Pancreas (tissue), 10 donors: ENCODE measurements at regions not wholly inside any gene's neighbourhood (a gene's known extent, or its start where the extent isn't known, plus 50 kb on each side); places are given as distances from the start of the nearest gene placed in this dataset.

ENCODE experiments used
- ATAC-seq, 4 donors: fragments of 200-7000 bp; cut with Tn5 transposase; one replicate each; pipeline versions ENCODE4 v1.8.0 to v1.9.1; 2020; ENCODE audit warnings: mild to moderate bottlenecking in 4 of 4, moderate library complexity in 4 of 4
- DNase-seq, 6 donors: peaks; one replicate each; pipeline ENCODE4 v3.0.0-alpha.2; 2020
- FAIRE-seq: peaks from 2 replicates; lab custom pipeline; 2012; peaks lifted over from hg19 to GRCh38; lab: Jason Lieb, UNC
- H3K27ac ChIP-seq, 4 donors: fragments of 200-600 bp; sonication (generic); 1 replicate in 3 of 4; 2 replicates in 1 of 4; pipeline versions ENCODE4 v1.5.0 to v1.8.0; 2020
- H3K27me3 ChIP-seq, 4 donors: fragments of 200-600 bp; one replicate each; pipeline ENCODE4 v1.8.0; 2021
- H3K36me3 ChIP-seq, 3 donors: fragments of 200-600 bp; sonication (generic) in 1 of 3; one replicate each; pipeline versions ENCODE4 v1.5.0 to v1.8.0; 2020 to 2021
- H3K4me1 ChIP-seq, 3 donors: fragments of 200-600 bp; one replicate each; pipeline ENCODE4 v1.8.0; 2021
- H3K4me3 ChIP-seq, 4 donors: fragments of 200-600 bp; sonication (generic) in 2 of 4; one replicate each; pipeline versions ENCODE4 v1.5.0 to v1.8.0; 2020 to 2021
- H3K9me3 ChIP-seq, 4 donors: fragments of 200-600 bp; one replicate each; pipeline ENCODE4 v1.8.0; 2021
- CTCF ChIP-seq, 4 donors: fragments of 200-600 bp; sonication (generic) in 3 of 4; IDR thresholded peaks; one replicate each; pipeline versions ENCODE4 v1.5.0 to v1.8.0; 2021; ENCODE audit warnings: antibody characterized with exemption in 4 of 4
- WGBS, 2 donors: extraction: QIAGEN DNeasy Blood & Tissue Kit; methylation state at CpG; one replicate each; pipeline ENCODE4 v1.1.7; 2013; 5-methylcytosine and 5-hydroxymethylcytosine counted together
- intact Hi-C, 3 donors: fragments of 100-400 bp; cut with DNase I; formaldehyde crosslinking; loops; one replicate each; pipeline versions ENCODE4 v1.11.1 to v1.14.2; 2022
- donor health status: healthy with polysubstance abuse.
- donor health status: DM: no; HTN: no; CAD: no; lungs with moderate emphysema.
- donor health status: DM: no; HTN: no; CAD: no.
- donor health status: control.
- donor health status: control.
- donor health status: Bipolar disorder and iron deficiency.
- donor health status: DM: yes; HTN: yes; CAD: no.
- donor health status: DM: no; HTN: no; CAD: no.
- donor health status: DM: no; HTN: no; CAD: no.
- donor health status: DM: yes; HTN: yes; CAD: no.

GRCh38 chrX:22533898-22534297, 261.2 kb downstream of the CBLL2 start:
- peaks cover 0 to 3% (median 0%) of the 10 kb centered on the region in 4 donors for H3K27me3 ChIP-seq
- H3K4me3 ChIP-seq, result no peak overlapping the region
- FAIRE-seq (no peak), DNase-seq (no peak), ATAC-seq (no peak)
- no peaks in the 10 kb centered on the region for H3K36me3 ChIP-seq
- H3K4me1 ChIP-seq, result no peaks in the 10 kb centered on the region
- WGBS, 2 donors, result 66 to 70% methylated on average over 5 of the region's 5 CpGs
- no peaks in the 10 kb centered on the region for H3K9me3 ChIP-seq
- H3K27ac ChIP-seq, result no peak overlapping the region
- intact Hi-C loops, result no loop called here
- TF ChIP-seq CTCF (IDR thresholded peaks at IDR 0.05), result no peak

GRCh38 chrX:22534643-22535042, 261.9 kb downstream of the CBLL2 start:
- TF ChIP-seq CTCF (IDR thresholded peaks at IDR 0.05), result no peak
- Histone ChIP-seq H3K4me1 (no peaks in the 10 kb centered on the region), H3K4me3 (no peak overlapping the region), H3K36me3 (no peaks in the 10 kb centered on the region), H3K27ac (no peak overlapping the region), H3K27me3 (peaks cover 0 to 3% (median 0%) of the 10 kb centered on the region in 4 donors), H3K9me3 (no peaks in the 10 kb centered on the region)
- FAIRE-seq, result no peak
- DNase-seq, result no peak
- no peak for ATAC-seq
- intact Hi-C loops, result no loop called here
- 72 to 74% methylated on average over 5 of the region's 5 CpGs for WGBS, 2 donors

GRCh38 chrX:22536746-22537304, 264.1 kb downstream of the CBLL2 start:
- H3K27ac ChIP-seq, result no peak overlapping the region
- WGBS, 2 donors, result 10 to 11% methylated on average over 5 of the region's 5 CpGs
- no peak for FAIRE-seq
- no peak overlapping the region for H3K4me3 ChIP-seq
- intact Hi-C loops, result no loop called here
- H3K4me1 ChIP-seq, result no peaks in the 10 kb centered on the region
- TF ChIP-seq CTCF (IDR thresholded peaks at IDR 0.05), result no peak
- H3K36me3 ChIP-seq, result no peaks in the 10 kb centered on the region
- ATAC-seq, result no peak
- no peak for DNase-seq
- H3K27me3 ChIP-seq, result no peaks in the 10 kb centered on the region
- no peaks in the 10 kb centered on the region for H3K9me3 ChIP-seq

- no peak for TF ChIP-seq CTCF (IDR thresholded peaks at IDR 0.05)
- no peaks in the 10 kb centered on the region for H3K27me3 ChIP-seq
- DNase-seq, result no peak
- WGBS, 2 donors, result 72 to 73% methylated on average over 4 of the region's 4 CpGs
- FAIRE-seq, result no peak
- H3K9me3 ChIP-seq, result no peaks in the 10 kb centered on the region
- H3K4me3 ChIP-seq, result no peak overlapping the region
- no peak overlapping the region for H3K27ac ChIP-seq
- no peaks in the 10 kb centered on the region for H3K4me1 ChIP-seq
- no peak for ATAC-seq
- intact Hi-C loops, result no loop called here
- H3K36me3 ChIP-seq, result no peaks in the 10 kb centered on the region
Measured at GRCh38 chrX:22538580-22538979, 265.9 kb downstream of the CBLL2 start.

- Histone ChIP-seq H3K36me3 (no peaks in the 10 kb centered on the region), H3K27me3 (no peaks in the 10 kb centered on the region), H3K9me3 (no peaks in the 10 kb centered on the region), H3K4me1 (no peaks in the 10 kb centered on the region), H3K4me3 (no peak overlapping the region), H3K27ac (no peak overlapping the region)
- intact Hi-C loops, result no loop called here
- no peak for DNase-seq
- no peak for ATAC-seq
- 28 to 39% methylated on average over 5 of the region's 5 CpGs for WGBS, 2 donors
- TF ChIP-seq CTCF (IDR thresholded peaks at IDR 0.05), result no peak
- no peak for FAIRE-seq
Measured at GRCh38 chrX:22541926-22542325, 269.2 kb downstream of the CBLL2 start.
